Smooth muscle cell (in vitro differentiated cells): ENCODE measurements at regions not wholly inside any gene's neighbourhood (a gene's known extent, or its start where the extent isn't known, plus 50 kb on each side); places are given as distances from the start of the nearest gene placed in this dataset.
A peak's percentile ranks its signal among the peaks of the same experiment; 100 is the strongest.

ENCODE experiments used
- DNase-seq: peaks from one replicate; lab custom pipeline; 2025; ENCODE audit not compliant: unreplicated experiment; lab: John Stamatoyannopoulos, UW
- H2AFZ ChIP-seq: fragments of 200-600 bp; sonication (generic); 2 replicates; pipeline ENCODE4 v1.6.0; 2016; ENCODE audit warnings: antibody characterized with exemption, low read depth, mild to moderate bottlenecking
- H3F3A ChIP-seq: fragments of 200-600 bp; sonication (generic); 2 replicates; pipeline ENCODE4 v1.6.0; 2017; ENCODE audit warnings: antibody characterized with exemption, low read depth
- H3K27ac ChIP-seq: fragments of 200-600 bp; sonication (generic); 2 replicates; pipeline ENCODE4 v1.5.1; 2016; ENCODE audit warnings: low read depth, mild to moderate bottlenecking
- H3K27me3 ChIP-seq: fragments of 200-600 bp; sonication (generic); 2 replicates; pipeline ENCODE4 v1.6.1; 2016; ENCODE audit warnings: low read depth, mild to moderate bottlenecking
- H3K36me3 ChIP-seq: fragments of 200-600 bp; sonication (generic); 2 replicates; pipeline ENCODE4 v1.5.1; 2016; ENCODE audit warnings: low read depth
- H3K4me1 ChIP-seq: fragments of 200-600 bp; sonication (generic); 2 replicates; pipeline ENCODE4 v1.5.1; 2016; ENCODE audit warnings: low read depth
- H3K4me2 ChIP-seq: fragments of 200-600 bp; sonication (generic); 2 replicates; pipeline ENCODE4 v1.6.0; 2016; ENCODE audit warnings: mild to moderate bottlenecking
- H3K4me3 ChIP-seq: fragments of 200-600 bp; sonication (generic); 2 replicates; pipeline ENCODE4 v1.5.1; 2016; ENCODE audit warnings: mild to moderate bottlenecking
- H3K79me2 ChIP-seq: fragments of 200-600 bp; sonication (generic); 2 replicates; pipeline ENCODE4 v1.6.0; 2016; ENCODE audit warnings: low read depth, mild to moderate bottlenecking
- H3K9ac ChIP-seq: fragments of 200-600 bp; sonication (generic); 2 replicates; pipeline ENCODE4 v1.6.0; 2016; ENCODE audit warnings: low read depth
- H3K9me3 ChIP-seq: fragments of 200-600 bp; sonication (generic); replicated peaks from 2 replicates; pipeline ENCODE4 v1.5.1; 2016; ENCODE audit warnings: low read depth
- H4K20me1 ChIP-seq: fragments of 200-600 bp; sonication (generic); 2 replicates; pipeline ENCODE4 v1.6.0; 2016; ENCODE audit warnings: low read depth
- CTCF ChIP-seq: fragments of 200-600 bp; sonication (generic); IDR thresholded peaks from 2 replicates; pipeline ENCODE4 v1.5.1; 2017; ENCODE audit warnings: borderline replicate concordance, mild to moderate bottlenecking, antibody characterized with exemption; ENCODE audit not compliant: insufficient read depth, poor library complexity, severe bottlenecking
- WGBS: methylation state at CpG from one replicate; pipeline ENCODE4 v1.1.7; 2016; ENCODE audit warnings: low lambda C conversion rate; 5-methylcytosine and 5-hydroxymethylcytosine counted together

- Histone ChIP-seq H3K36me3 (no peaks in the 10 kb centered on the region), H3K4me1 (peaks cover 15% of the 10 kb centered on the region), H3K4me2 (peak overlapping the region; percentile 75), H3K27ac (no peak overlapping the region), H3F3A (peaks cover 6% of the 10 kb centered on the region), H3K4me3 (no peak overlapping the region), H2AFZ (peak overlapping the region; percentile 84), H3K9me3 (no peaks in the 10 kb centered on the region), H4K20me1 (no peaks in the 10 kb centered on the region), H3K79me2 (no peaks in the 10 kb centered on the region), H3K9ac (peak overlapping the region; percentile 6), H3K27me3 (no peaks in the 10 kb centered on the region)
- WGBS, result 31% methylated on average over 8 of the region's 8 CpGs
- DNase-seq, result no peak
- no peak for TF ChIP-seq CTCF
These were observed 151.7 kb upstream of the KCNMB2 start for GRCh38 chr3:178384321-178385230.

GRCh38 chr3:178385280-178385952, 150.8 kb upstream of the KCNMB2 start:
- no peak for DNase-seq
- Histone ChIP-seq H3K9me3 (no peaks in the 10 kb centered on the region), H3K4me3 (no peak overlapping the region), H3K79me2 (no peaks in the 10 kb centered on the region), H2AFZ (peak overlapping the region; percentile 84), H3K27me3 (no peaks in the 10 kb centered on the region), H4K20me1 (no peaks in the 10 kb centered on the region), H3K4me2 (peak overlapping the region; percentile 75), H3K36me3 (no peaks in the 10 kb centered on the region), H3K4me1 (peaks cover 15% of the 10 kb centered on the region), H3K9ac (no peak overlapping the region), H3K27ac (no peak overlapping the region), H3F3A (peaks cover 6% of the 10 kb centered on the region)
- TF ChIP-seq CTCF, result peak; percentile 85
- 77% methylated on average over 5 of the region's 5 CpGs for WGBS

- Histone ChIP-seq H3K9ac (no peak overlapping the region), H3K79me2 (no peaks in the 10 kb centered on the region), H3K4me3 (no peak overlapping the region), H2AFZ (no peak overlapping the region), H3F3A (peaks cover 6% of the 10 kb centered on the region), H3K27ac (no peak overlapping the region), H3K4me2 (no peak overlapping the region), H3K4me1 (peaks cover 15% of the 10 kb centered on the region), H3K9me3 (no peaks in the 10 kb centered on the region), H4K20me1 (no peaks in the 10 kb centered on the region), H3K27me3 (no peaks in the 10 kb centered on the region), H3K36me3 (no peaks in the 10 kb centered on the region)
- 93% methylated on average over 5 of the region's 5 CpGs for WGBS
- DNase-seq, result no peak
- no peak for TF ChIP-seq CTCF
These were observed 149.8 kb upstream of the KCNMB2 start for GRCh38 chr3:178386401-178386800.
